GM18870 (cell line): ENCODE measurements at regions not wholly inside any gene's neighbourhood (a gene's known extent, or its start where the extent isn't known, plus 50 kb on each side); places are given as distances from the start of the nearest gene placed in this dataset.

Experiments
- ATAC-seq: cut with Tn5 transposase; IDR thresholded peaks from one replicate; pipeline ENCODE4 v1.9.1; 2021; ENCODE audit warnings: moderate library complexity; ENCODE audit not compliant: unreplicated experiment

DNA sequence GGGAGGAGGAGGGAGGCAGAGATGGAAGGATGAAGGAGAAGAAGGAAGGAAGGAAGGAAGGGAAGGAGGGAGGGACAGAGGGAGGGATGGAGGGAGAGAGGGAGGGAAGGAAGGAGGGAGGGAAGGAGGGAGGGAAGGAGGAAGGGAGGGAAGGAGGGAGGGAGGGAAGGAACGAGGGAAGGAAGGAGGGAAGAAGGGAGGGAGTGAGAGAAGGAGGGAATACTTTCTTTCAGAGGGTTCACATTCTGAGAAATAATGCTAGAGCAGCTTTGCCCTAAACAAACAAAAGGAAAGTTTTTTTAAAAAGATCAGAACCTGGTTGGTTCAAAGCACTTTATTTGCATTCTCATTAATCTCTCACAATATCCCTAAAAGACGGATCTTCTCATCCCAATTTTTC, 96.1 kb upstream of the NXT1 start:
- no peak for ATAC-seq

DNA sequence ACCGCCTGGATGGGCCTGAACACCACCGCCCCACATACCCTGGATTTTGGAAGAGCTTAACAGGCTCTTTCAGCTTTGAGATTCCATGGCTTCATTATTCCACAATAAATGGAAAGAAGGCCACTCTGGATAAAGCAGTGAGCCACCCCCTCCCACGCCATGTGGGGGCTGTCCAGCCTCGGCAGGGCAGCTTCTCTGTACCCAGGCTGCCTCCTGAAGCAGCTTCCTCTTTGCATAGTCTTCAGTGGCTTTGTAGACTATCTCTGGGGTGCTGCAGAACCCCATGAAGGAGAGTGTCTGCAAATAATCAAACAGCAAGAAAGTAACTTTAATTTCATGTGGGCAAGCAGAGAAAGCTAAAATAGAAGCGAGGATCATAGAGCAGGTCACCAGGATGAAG, 96.6 kb upstream of the NXT1 start:
- ATAC-seq: no peak

DNA sequence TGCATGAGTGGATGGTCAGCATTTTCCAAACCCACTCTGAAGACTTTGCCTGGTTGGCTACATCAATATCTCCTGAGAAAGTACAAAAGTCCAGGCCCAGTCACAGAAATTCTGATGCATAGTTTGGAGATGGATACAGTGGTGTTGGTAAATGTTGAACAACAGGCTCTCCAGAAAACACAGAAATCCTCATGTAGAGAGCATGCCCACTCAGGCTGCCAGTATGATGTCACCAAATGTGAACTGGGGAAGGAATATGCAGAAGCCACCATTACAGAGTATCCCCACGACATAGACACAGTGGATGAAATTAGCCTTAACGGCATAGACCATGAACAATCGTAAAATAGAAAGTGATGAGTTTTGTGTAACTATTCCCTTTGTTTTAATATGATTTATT, 97.1 kb upstream of the NXT1 start:
- no peak for ATAC-seq

DNA sequence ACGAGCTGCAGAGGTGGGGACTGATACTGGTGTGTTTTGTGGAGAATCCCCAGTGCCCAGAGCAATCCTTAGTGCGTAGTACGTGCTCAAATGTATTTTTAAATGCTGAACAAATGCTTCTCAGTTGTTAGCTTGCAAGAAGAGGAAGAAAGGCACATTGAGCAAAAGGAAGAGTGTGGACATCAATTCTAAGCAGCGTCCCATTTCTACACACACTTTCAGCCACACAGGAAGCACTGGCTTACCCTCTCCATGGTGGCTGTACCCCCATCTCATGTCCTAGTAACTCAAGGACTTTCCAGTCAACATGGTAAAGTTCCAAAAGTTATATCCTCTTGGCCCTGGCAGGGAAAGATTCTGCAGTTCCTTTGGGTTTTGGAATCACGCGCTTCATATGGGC, 98.8 kb upstream of the NXT1 start:
- ATAC-seq: no peak

DNA sequence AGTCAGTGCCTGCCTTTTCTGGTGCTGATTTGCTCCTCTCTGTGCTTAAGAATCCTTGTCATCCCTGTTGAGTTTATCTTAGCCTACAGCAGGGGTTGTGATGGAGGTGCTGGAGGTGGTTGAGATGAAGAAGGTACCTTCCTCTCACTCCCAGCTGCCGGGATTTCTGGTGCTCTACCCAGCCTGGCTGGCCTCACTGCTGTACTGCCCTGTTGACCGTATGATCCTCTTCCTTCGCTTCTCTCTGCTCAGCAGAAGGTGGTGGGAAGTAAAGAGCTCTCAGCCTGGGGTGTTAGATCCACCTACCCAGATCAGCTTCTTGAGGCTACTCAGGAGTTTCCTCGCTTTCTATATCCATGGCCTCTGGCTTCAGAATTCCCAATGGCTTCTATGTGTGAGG, 101.0 kb upstream of the NXT1 start:
- no peak for ATAC-seq

DNA sequence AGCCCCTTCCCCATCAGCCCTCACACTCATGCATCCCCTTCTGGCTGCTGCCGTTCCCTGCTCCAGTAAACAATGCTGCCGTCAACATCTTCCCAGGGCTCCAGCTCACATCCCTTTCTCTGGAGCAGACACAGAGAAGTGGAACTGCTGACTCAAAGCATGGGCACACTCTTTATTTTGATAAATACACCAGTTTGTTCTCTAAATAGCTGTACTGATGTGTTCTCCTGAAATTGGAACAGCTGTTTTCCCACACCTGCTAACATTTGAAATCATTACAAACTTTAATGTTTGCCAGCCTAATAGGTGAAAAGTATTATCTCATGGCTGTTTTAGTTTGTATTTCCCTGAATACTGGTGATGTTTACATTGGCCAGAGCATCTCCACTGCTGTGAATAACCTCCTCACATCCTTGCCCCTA, 102.1 kb upstream of the NXT1 start:
- ATAC-seq: no peak

DNA sequence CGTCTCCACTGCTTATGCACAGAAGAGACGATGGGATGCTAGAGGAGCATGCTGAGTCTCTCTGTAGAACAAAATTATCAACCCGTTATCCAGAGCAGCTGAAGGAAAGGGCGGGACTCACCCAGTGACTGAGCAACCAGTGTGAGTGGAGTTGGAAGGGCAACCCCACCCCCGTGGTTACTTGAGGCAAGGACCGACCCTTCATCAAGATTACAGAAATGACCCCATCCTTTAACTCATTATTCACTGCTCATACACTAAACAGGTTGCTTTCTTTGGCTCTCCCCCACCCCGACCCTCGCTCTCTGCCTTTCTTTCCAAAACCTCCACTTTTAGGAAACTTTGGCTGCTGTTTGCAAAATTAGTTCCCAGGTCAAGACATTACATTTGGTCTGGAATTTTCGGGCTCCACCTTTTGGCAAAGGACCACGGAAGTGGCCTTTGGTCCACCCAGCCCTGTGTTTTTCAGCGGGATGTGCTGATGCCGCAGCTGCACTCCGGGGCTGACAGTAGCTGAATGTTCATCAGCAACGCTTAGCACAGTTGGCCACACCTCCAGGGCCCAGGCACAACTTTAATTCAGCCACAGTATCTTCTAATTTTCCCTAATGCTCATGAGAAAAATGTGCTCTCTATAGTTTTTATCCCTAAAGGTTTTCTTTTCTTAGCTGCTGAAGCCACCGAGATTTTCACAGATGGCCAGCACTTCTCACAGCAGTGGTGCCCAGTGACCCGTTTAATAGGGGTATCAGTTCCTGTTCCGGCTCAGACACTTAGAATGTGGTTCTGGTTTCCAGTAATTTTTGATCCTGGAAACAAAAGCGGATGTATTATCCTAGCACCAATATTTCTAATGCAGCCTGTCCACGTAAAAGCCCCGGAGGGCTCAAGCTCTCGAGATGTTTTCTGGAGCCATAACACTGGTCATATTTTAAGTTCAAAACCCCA, 103.6 kb upstream of the NXT1 start:
- ATAC-seq: no peak

DNA sequence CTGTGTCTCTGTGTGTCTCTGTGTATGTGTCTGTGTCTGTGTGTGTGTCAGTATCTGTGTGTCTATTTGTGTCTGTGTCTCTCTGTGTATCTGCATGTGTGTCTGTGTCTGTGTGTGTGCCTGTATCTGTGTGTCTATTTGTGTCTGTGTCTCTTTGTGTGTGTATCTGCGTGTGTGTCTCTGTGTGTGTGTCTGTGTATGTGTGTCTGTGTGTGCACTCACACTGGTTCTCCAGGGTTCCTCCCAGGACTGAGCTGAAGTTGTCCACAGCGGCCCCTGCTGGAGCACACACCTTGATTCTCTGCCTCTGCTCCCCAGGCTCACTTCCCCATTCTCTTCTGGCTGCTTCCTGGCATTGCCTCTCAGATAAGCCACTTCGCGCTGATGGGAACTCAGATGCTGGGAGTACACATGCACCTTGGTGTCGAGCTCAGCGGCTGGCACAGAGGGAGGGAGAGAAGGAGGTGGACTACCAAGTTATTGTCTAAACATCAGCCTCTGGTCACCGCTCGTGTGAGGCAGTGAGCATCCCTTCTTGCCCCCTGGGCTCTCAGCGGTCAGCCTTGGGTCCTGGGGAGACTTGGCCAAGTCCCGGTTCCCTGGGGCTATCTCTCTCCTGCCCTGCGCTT, 104.9 kb upstream of the NXT1 start:
- ATAC-seq: peak; percentile 87

DNA sequence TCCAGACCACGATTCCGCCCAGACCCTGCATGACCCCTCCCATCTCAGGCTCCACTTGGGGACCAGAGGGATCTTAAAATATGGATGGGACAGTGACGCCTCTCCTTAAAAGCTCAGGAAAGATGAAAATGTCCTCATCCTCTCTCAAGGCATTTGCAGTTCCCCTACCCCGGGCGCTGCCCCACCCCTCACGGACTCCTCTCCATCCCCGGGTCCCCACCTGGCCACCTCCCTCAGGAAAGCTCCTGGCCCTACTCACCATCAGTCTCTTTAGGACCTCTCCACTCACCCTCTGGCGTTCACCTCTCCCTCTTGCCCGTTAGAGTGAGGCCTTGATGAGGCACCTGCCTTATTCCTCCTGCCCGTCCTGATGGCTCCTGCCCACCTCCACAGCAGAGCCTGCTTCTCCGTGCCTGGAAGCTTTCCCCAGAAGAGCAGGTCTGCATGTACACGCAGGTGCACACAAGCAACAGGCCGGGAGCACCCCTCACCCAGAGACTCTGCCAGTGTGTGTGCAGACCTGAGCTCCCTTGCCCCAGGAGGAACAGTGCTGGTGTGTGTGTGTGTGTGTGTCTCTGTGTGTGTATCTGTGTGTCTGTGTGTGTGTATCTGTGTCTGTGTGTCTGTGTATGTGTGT, 105.6 kb upstream of the NXT1 start:
- ATAC-seq: no peak

DNA sequence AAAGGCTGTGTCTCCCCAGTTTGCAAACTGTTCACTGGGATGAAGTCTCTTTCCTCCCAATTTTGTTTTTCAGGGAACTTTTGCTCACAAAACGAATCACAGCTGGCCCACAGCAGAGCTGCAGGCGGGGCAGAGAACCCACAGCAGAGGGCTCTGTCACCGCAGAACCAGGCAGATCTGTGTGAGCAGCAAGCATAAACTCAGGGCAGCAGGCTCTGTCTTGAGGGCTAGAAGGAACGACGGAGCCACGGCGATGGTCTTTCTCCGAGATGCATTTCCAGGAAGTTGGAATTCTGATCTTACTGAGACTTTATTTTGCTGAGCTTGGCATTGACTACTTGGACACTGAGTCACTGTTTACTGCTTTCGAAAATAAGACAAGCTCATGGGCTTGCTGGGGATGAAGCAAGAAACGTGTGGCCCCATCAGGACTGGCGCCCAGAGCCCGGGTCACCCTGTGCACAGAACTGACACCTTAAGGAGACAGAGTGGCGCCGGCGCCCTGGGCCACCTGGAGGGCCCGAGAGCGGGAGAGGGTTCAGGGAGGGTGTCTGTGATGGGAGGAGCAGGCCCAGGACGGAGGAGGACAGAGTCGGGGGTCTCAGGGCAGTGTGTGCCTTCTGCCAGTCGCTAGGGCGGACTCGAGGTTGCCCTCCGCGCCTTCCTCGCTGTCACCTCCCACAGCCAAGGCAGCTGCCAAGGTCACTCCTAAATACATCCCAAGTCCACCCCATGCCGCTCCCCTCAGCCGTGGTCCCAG, 106.3 kb upstream of the NXT1 start:
- no peak for ATAC-seq

DNA sequence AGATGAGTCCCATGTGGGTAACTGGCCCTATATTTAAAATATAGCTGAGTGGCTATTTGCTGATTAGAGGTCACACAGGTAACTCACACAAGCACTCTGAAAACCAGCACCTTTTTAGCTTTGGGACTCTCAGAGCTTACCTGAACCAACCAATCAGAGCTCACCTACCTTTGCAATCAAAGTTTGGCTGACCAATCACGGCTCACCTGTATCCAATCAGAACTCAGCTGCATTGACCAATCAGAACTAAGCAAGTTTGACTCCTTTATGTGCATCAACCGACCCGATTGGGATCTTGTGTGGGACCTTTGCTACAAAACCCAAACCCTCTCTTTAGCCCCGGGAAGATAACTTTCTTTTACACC, 106.8 kb upstream of the NXT1 start:
- ATAC-seq: no peak

DNA sequence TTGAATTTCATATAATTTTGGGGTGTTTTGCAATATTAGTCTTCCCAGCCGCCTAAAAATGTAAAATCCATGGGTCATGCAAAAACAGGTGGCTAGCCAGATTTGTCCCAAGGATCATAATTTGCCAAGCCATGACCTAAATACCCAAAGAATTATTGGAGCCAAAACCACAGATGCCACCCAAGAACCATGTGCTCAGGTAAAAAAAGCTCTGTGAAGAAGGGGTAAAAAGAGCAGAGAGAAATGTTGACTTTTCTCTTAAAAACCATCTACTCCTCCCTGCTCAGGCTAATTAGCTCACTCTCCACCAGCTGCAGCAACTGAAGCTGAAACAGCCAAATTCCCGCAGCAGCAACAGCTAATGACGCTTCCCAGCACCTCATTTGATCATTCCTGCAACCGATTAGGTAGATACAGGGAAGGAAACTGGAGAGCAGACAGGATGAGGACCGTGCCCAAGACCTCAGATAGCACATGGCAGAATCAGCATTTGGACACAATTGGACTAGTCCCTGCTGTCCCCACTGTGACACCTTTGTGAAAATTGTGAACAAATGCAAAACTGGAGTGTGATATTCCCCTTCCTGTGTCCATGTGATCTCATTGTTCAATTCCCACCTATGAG, 107.9 kb upstream of the NXT1 start:
- no peak for ATAC-seq

DNA sequence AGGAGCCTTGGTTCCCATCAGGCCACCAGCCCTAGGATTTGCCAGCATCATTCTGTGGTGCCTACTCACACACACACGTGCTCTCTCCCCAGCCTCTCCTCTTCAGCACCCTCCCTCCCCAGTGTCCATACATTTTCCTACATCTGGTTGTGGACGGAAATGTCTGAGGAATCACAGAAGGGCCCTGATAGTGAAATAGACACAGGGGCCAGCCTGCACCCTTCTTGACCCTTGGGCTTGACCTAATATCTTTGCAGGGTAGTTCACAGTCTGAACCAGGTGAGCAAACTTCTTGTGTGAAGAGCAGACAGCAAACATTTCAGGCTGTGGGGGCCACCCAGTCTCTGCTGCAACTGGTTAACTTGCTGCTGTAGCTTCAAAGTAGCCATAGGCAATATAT, 108.5 kb upstream of the NXT1 start:
- no peak for ATAC-seq

DNA sequence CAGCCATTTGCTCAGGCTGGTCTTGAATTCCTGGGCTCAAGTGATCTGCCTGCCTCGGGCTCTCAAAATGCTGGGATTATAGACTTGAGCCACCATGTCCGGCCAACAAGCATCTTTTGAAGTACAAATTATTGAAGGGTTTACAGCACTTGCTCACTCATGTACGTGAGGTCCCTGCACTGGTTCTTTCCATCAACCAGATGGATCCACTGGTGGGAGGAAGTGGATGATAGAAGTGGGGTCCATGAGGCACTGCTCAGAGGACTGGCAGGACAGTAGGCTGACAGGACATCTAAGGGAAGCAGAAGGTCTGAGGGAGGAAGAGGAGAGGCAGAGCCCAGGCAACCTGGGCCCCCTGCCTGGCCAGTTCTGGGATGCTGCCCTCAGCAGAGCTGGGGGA, 109.2 kb upstream of the NXT1 start:
- ATAC-seq: no peak

DNA sequence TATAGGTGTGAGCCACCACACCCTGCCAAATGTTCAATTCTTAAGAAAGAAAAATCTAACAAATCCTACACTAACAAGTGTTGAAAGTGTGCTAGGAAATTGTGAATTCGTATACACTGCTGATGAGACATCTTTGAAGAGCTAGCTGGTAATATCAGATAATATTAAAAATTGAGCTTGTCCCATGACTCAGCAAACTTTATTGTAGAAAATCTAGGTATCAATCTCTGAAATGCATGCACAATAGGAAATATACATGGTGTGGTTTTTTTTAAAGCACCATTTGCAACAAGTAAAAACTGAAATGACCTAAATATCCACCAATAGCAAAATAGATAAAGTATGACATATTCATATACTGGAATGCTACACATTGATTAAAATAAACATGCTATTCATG, 110.1 kb upstream of the NXT1 start:
- ATAC-seq: no peak

DNA sequence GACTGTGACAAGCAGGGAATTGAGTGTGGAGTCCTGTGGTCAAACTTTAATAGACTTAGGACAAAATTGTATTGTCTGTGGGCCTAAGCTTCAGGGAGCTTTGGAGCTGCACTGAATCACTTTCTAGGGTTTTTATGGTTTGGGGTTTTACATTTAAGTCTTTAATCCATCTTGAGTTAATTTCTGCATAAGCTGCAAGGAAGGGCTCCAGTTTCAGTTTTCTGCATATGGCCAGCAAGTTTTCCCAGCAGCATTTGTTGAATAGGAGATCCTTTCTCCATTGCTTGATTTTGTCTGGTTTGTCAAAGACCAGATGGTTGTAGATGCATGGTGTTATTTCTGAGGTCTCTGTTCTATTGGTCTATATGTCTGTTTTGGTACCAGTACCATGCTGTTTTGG, 113.4 kb upstream of the NXT1 start:
- ATAC-seq: no peak

DNA sequence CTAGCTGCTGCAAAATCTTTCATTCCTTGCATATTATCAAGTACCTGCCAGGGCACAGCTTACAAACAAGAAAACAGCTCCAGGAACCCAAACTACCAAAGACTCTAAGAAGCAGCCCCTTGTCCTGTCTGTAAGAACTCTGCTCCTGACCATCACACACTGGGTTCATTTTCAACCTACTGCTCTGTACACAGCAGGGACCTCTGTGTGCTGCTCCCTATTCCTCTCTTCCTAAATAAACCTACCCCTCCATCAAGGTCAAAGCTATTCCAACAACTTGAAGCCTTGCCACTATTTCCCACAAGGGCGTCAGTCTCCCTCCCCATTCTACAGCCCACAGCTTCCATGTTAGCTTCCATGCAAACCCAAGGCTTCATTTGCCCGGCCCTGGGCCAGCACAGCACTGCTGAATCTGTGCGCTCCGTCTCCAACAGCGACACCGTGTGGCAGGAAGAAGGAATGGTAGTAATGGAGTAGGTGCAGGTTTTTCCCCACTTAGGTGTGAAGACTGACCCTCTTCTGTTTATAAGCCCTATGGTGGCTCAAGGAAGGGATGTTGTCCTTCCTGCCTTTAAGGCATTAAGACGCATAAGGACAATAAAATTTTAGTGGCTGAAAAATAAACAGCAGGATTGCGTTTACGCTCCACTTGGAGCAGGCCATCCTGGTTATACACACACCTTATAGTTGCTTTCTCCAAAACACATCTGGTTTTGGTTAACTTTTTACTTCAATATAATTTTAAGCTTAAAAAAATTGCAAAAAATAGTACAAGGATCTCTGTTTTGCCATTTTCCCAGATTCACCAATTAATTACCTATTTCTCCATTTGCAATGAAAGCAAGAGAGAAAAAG, 115.2 kb upstream of the NXT1 start:
- ATAC-seq: no peak

DNA sequence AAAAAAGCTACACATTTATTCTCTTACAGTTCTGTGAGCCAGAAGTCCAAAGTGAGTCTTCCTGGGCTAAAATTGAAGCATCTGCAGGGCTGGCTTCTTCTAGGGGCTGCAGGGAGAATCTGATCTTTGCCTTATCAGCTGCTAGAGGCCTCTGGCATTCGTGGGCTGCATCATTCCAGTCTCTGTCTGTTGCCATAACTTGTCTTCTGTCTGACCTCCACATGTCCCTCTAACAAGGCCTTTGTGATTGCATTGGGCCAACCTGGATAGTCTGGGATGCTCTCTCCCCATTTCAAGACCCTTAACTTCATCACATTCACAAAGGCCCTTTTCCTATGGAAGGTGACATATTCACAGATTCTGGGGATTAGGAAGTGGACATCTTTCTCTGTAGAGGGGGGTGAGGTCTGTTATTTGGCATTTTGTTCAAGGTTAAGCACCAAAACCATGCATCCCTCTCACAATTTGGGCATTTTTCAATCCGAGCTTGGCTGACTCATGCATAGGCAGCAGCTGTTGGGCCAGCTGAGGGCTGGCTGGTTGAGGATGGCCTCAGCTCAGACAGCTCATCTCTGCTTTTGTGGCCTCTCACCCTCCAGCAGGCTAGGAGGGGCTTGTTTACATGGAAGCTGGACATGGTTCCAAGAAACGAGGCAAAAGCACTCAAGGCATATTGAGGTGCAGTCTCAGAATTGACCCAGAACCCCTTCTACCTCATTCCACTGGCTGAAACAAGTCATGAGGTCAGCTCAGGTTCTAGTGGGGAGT, 116.1 kb upstream of the NXT1 start:
- ATAC-seq: no peak

DNA sequence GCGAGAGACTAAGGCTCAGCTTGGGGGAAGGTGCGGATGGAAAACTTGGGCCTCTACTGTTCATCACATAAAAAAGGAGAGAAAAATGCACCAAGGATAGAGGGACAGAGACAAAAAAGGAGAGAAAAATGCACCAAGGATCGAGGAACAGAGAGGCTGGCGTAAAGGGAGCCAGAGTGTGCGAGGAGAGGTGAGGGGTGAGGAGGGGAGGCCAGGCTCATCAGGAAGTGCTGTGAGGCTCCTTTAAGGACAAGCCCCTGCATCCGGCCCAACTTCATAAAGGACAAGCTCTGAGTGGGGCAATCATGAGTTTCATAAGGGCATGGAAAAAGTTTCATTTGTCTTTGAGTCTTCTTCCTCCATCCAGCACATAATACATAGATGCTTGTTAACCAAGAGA, 117.2 kb upstream of the NXT1 start:
- no peak for ATAC-seq
